ENCODE measurements at regions not wholly inside any gene's neighbourhood (a gene's known extent, or its start where the extent isn't known, plus 50 kb on each side); places are given as distances from the start of the nearest gene placed in this dataset.

- no peak for TF ChIP-seq CTCF (IDR thresholded peaks at IDR 0.05 in 4 of 5, conservative IDR thresholded peaks at IDR 0.05 in 1 of 5)
- no peak for TF ChIP-seq POLR2A (IDR thresholded peaks at IDR 0.05)
These were observed 128.3 kb downstream of the YIPF5 start for GRCh38 chr5:144042156-144042555.
